Liver (tissue), 3 donors: ENCODE measurements at regions not wholly inside any gene's neighbourhood (a gene's known extent, or its start where the extent isn't known, plus 50 kb on each side); places are given as distances from the start of the nearest gene placed in this dataset.

Experiments used
- RAD21 ChIP-seq, 2 donors: IDR thresholded peaks; 2 replicates each; pipeline ENCODE4 v1.6.1; 2016; ENCODE audit warnings: antibody characterized with exemption in 2 of 2, mild to moderate bottlenecking in 2 of 2
- SP1 ChIP-seq: IDR thresholded peaks from 2 replicates; pipeline ENCODE4 v1.6.1; 2018; ENCODE audit warnings: antibody characterized with exemption, mild to moderate bottlenecking
- YY1 ChIP-seq: IDR thresholded peaks from 2 replicates; pipeline ENCODE4 v1.6.1; 2016; ENCODE audit warnings: antibody characterized with exemption, mild to moderate bottlenecking
- TF ChIP-seq, protein P1 (sequence below): fragments of 150-350 bp; IDR thresholded peaks from 2 replicates; pipeline ENCODE4 v1.5.1; 2017; ENCODE audit warnings: improper control_type of control experiment, low read depth, low read length; ENCODE audit not compliant: missing input control
- TF ChIP-seq, protein P2 (sequence below): IDR thresholded peaks from 2 replicates; pipeline ENCODE4 v1.6.1; 2016; ENCODE audit warnings: antibody characterized with exemption, mild to moderate bottlenecking
- donor health status: healthy.
- donor health status: healthy.

DNA sequence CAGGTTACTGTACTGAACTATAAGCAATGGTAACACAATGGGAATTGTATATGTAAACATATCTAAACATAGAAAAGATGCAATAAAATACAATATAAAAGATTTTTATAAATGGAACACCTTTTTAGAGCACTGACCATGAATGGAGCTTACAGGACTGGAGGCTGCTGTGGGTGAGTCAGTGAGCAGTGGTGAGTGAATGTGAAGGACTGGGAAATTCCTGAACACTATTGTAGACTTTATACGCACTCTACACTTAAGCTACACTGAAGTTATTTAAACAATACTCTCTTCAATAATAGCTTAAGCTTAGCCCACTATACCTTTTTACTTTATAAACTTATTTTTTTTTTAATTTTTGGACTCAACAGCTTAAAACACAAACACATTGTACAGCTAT is 313.5 kb downstream of the KCNC2 start:
- TF ChIP-seq YY1 (no peak), RAD21 (IDR thresholded peaks at IDR 0.05) (no peak), SP1 (no peak)
- TF ChIP-seq, protein P1, sequence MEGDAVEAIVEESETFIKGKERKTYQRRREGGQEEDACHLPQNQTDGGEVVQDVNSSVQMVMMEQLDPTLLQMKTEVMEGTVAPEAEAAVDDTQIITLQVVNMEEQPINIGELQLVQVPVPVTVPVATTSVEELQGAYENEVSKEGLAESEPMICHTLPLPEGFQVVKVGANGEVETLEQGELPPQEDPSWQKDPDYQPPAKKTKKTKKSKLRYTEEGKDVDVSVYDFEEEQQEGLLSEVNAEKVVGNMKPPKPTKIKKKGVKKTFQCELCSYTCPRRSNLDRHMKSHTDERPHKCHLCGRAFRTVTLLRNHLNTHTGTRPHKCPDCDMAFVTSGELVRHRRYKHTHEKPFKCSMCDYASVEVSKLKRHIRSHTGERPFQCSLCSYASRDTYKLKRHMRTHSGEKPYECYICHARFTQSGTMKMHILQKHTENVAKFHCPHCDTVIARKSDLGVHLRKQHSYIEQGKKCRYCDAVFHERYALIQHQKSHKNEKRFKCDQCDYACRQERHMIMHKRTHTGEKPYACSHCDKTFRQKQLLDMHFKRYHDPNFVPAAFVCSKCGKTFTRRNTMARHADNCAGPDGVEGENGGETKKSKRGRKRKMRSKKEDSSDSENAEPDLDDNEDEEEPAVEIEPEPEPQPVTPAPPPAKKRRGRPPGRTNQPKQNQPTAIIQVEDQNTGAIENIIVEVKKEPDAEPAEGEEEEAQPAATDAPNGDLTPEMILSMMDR: no peak
- TF ChIP-seq, protein P2, sequence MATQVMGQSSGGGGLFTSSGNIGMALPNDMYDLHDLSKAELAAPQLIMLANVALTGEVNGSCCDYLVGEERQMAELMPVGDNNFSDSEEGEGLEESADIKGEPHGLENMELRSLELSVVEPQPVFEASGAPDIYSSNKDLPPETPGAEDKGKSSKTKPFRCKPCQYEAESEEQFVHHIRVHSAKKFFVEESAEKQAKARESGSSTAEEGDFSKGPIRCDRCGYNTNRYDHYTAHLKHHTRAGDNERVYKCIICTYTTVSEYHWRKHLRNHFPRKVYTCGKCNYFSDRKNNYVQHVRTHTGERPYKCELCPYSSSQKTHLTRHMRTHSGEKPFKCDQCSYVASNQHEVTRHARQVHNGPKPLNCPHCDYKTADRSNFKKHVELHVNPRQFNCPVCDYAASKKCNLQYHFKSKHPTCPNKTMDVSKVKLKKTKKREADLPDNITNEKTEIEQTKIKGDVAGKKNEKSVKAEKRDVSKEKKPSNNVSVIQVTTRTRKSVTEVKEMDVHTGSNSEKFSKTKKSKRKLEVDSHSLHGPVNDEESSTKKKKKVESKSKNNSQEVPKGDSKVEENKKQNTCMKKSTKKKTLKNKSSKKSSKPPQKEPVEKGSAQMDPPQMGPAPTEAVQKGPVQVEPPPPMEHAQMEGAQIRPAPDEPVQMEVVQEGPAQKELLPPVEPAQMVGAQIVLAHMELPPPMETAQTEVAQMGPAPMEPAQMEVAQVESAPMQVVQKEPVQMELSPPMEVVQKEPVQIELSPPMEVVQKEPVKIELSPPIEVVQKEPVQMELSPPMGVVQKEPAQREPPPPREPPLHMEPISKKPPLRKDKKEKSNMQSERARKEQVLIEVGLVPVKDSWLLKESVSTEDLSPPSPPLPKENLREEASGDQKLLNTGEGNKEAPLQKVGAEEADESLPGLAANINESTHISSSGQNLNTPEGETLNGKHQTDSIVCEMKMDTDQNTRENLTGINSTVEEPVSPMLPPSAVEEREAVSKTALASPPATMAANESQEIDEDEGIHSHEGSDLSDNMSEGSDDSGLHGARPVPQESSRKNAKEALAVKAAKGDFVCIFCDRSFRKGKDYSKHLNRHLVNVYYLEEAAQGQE: no peak
